GM20000 (cell line): ENCODE measurements at regions not wholly inside any gene's neighbourhood (a gene's known extent, or its start where the extent isn't known, plus 50 kb on each side); places are given as distances from the start of the nearest gene placed in this dataset.

Experiments
- DNase-seq: peaks from one replicate; pipeline ENCODE4 v3.0.0; 2012; ENCODE audit warnings: low spot score
- TF ChIP-seq, protein P1 (sequence below): IDR thresholded peaks from 2 replicates; pipeline ENCODE4 v1.5.1; 2012; ENCODE audit warnings: mild to moderate bottlenecking, control low read depth; ENCODE audit errors: extremely low read depth, missing control alignments

DNA sequence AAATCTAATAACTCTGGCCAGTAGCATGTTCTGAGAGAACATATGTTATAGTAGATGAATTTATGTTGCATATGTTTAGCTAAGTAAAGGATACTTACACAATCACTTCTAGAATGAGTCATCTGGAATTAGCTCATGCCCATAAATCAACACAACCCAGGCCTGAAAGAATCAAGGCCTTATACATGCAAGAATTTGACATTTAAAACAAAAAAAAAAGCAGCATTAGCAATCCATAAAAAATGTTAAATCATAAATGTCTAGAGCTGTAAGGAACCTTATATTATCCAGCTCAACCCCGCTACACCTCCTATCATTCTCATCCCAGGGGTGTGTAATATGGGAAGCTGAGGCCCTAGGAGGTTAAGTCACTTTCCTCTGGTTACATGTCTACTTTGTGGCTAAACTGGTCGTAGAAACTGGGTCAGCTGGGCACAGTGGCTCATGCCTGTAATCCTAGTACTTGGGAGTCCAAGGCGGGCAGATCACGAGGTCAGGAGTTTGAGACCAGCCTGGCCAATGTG lies 105.2 kb upstream of the CARMIL1 start:
- TF ChIP-seq, protein P1, sequence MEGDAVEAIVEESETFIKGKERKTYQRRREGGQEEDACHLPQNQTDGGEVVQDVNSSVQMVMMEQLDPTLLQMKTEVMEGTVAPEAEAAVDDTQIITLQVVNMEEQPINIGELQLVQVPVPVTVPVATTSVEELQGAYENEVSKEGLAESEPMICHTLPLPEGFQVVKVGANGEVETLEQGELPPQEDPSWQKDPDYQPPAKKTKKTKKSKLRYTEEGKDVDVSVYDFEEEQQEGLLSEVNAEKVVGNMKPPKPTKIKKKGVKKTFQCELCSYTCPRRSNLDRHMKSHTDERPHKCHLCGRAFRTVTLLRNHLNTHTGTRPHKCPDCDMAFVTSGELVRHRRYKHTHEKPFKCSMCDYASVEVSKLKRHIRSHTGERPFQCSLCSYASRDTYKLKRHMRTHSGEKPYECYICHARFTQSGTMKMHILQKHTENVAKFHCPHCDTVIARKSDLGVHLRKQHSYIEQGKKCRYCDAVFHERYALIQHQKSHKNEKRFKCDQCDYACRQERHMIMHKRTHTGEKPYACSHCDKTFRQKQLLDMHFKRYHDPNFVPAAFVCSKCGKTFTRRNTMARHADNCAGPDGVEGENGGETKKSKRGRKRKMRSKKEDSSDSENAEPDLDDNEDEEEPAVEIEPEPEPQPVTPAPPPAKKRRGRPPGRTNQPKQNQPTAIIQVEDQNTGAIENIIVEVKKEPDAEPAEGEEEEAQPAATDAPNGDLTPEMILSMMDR, result no peak
- DNase-seq, result no peak

DNA sequence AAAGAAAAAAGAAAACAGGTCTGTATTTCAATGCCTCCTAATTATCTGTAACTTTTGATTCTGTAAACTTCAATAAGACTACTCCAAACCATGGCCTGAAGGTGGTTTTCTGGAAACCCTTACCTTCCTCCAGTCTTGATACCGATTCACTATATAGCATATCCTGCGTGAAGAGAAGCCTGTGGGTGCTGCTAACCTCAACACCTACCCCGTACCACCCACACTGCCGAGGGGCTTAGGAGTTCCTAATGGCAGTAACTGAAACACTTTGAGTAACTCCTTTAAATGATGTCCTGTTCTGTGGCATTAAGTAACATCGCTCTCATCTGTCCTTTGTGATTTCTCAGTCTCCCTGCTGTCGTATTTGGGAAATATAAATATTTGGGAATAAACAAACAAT lies 104.5 kb upstream of the CARMIL1 start:
- no peak for DNase-seq
- TF ChIP-seq, protein P1, result no peak

DNA sequence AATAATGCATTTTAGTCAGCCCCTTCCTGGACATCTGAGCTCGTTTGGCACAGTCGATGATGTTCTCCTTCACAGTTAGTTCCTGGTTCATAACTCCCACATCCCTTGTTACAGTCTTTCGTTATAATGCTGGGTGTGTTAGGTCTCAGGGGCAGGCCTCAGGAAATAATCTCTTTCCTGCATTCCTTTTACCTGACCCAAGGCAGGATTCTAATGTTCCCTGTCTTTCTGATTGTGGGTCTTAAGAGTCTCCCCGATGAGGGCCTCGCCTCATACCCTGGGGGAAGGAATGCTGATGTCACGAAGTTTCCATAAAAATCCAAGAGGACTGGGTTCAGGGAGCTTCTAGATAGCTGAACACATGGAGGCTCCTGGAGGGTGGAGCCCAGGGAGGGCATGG lies 104.0 kb upstream of the CARMIL1 start:
- TF ChIP-seq, protein P1, result no peak
- no peak for DNase-seq

DNA sequence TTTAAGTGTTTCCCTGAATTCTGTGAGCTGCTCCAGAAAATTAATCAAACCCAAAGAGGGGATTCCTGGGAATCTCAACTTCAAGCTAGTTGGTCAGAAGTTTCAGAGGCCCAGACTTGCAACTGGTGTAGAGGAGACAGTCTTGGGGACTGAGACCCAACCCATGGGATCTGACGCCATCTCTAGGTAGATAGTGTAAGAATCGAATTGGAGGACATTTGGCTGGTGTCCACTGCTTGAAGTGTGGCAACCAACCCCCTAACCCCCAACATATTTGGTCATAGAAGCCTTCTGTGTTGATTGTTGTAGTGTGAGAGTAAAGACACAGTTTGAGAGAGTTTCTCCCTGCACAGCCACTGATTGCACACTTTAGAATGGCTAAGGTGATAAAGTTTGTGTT lies 103.5 kb upstream of the CARMIL1 start:
- no peak for DNase-seq
- TF ChIP-seq, protein P1, result no peak

DNA sequence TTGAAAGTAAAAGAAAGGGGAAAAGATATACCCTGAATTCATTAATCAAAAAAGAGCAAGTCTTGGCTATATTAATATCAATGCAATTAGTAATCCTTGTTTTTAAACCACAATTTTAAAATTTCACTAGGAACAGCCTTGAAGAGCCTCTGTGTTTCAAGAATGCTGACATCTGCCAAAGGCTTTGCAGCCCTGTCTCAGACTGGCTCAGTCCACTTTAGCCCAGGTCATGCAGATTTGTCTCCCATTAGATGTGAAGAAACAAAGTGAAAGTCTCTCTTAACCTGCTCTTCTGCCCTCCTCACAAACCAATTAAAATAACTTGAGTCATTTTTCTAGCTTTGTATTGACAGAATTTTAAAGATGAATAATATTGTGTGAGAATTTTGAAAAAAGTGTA lies 102.7 kb upstream of the CARMIL1 start:
- TF ChIP-seq, protein P1, result no peak
- DNase-seq, result no peak

DNA sequence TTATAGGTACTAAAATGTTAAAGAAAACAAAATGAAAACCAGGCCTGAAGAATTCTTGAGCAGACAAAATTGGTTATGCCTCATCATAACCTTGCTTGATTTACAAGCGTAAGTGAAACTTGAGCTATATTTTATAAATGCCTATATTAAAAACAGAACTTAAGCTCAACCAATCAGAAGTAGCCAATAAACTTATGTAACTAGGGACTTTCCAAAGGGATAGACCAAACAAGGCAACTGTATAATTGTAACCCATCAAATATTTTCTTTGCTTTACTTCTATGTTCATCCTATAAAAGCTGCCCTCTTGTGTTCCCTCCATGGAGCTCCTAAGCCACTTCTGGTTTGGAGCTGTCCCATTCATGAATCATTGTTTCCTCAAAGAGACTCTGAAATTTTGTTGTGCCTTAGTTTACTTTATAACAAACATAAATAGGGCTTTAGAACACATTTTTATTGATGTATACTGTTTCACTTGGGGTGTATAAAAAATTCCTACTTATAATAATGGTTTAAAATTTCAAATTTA lies 101.6 kb upstream of the CARMIL1 start:
- TF ChIP-seq, protein P1, result no peak
- no peak for DNase-seq

DNA sequence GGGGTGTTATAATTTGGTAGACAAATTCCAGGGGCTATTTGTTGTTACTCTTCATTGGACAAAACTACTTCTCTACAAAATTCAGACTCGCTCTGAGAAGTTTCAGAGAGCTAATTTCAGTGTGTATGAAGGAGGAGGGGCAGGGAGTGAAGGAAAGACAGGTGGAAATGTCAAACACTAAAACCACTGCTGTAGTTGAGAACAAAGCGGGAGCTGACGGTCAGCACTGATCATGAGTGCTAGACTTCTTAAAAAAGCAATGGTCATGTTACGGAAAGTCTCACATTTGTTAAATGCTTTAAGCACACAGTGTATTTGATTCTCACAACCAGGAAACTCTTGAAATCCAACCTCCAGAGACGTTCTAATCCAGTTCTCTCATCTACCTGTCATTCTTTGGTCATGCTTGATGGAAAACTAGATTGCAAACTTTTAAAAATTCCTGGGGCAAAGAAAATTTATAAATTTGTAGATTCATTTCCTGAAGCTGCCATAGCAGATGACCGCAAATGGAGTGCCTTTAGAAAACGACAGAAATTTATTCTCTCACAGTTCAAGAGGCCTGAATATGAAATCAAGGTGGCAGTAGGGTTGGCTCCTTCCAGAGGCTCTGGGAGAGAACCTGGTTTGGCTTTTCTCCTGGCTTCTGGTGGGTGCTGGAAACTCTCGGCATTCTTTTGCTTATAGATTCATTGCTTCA lies 100.7 kb upstream of the CARMIL1 start:
- TF ChIP-seq, protein P1, result no peak
- no peak for DNase-seq
